Activated naive CD4-positive, alpha-beta T cell treated with anti-CD3 and anti-CD28 coated beads, Interleukin-2, amount 50 U/mL, for 24 hours (primary cell): ENCODE measurements at regions not wholly inside any gene's neighbourhood (a gene's known extent, or its start where the extent isn't known, plus 50 kb on each side); places are given as distances from the start of the nearest gene placed in this dataset.

Experiments used
- H3K27ac Mint-ChIP-seq: one replicate; pipeline ENCODE4 v1.8.0; 2021; ENCODE audit warnings: mild to moderate bottlenecking, mixed read lengths
- H3K27me3 Mint-ChIP-seq: one replicate; pipeline ENCODE4 v1.8.0; 2021; ENCODE audit warnings: mixed read lengths
- H3K36me3 Mint-ChIP-seq: one replicate; pipeline ENCODE4 v1.8.0; 2021; ENCODE audit warnings: mixed read lengths
- H3K4me1 Mint-ChIP-seq: one replicate; pipeline ENCODE4 v1.8.0; 2021; ENCODE audit warnings: mixed read lengths
- H3K4me3 Mint-ChIP-seq: one replicate; pipeline ENCODE4 v1.8.0; 2021; ENCODE audit warnings: mild to moderate bottlenecking, mixed read lengths
- H3K9me3 Mint-ChIP-seq: one replicate; pipeline ENCODE4 v1.8.0; 2021; ENCODE audit warnings: mixed read lengths

DNA sequence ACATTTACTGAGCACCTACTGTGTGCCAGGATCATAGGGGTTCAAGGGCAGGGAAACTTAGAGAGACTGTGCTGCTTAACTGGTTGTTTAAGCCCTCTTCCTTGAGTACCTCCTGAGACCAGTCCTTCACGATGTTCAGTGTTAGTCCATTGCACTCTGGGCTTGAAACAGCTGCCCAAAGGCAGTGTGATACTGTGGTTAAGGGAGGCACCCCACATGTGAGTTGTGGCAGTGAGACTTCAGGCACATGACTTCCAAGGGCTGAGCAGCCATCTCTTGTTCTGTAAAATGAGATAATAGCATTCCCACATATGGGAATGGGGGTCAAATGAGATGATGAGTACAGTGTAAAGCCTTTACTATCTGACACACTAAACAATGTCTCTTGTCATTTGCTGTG is 75.1 kb downstream of the LINGO1 start:
- no peaks in the 10 kb centered on the region for H3K36me3 Mint-ChIP-seq
- no peak overlapping the region for H3K27ac Mint-ChIP-seq
- H3K4me1 Mint-ChIP-seq = no peaks in the 10 kb centered on the region
- peaks cover 3% of the 10 kb centered on the region for H3K27me3 Mint-ChIP-seq
- no peak overlapping the region for H3K4me3 Mint-ChIP-seq
- H3K9me3 Mint-ChIP-seq = no peaks in the 10 kb centered on the region

DNA sequence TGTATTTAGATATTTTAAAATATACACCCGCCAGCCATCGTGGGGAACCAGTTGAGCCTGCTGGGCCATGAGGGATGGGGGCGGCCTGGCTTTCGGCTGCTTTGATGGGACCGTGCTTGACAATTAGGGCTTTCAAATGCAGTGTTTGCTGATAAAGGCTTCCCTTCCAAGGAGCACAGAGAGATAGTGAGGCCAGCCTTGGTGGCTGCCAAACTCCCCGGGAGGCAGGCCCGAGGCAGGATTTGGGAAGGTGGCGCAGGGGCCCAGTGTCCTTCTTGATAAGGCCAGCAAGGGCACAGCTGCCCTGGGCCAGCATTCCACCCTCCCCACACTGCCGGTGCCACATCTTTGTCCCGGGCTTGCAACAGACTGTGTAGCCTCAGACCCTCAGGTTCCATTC is 75.6 kb downstream of the LINGO1 start:
- Mint-ChIP-seq H3K4me3 (no peak overlapping the region), H3K9me3 (no peaks in the 10 kb centered on the region), H3K4me1 (no peaks in the 10 kb centered on the region), H3K27ac (no peak overlapping the region), H3K27me3 (peaks cover 3% of the 10 kb centered on the region), H3K36me3 (no peaks in the 10 kb centered on the region)

DNA sequence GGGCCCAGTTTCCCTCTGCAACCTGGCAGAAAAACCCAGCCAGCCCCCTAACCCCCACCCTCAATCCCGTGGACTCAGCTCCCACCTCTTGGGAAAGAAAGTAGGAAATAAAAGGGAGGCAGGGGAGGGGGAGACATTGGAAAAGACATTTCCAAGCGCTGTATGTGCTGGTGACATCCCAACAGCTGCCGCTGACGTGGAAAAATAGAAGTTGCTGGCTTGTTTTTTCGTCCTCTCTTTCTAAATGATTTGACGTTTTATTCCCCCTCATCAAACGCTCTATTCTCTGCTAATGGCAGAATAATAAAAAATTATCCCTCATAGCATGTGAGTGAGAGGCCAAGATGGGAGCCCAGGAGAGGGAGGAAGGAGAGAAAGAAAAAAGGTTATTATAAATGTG is 76.1 kb downstream of the LINGO1 start:
- H3K9me3 Mint-ChIP-seq = no peaks in the 10 kb centered on the region
- no peak overlapping the region for H3K27ac Mint-ChIP-seq
- H3K27me3 Mint-ChIP-seq = peaks cover 3% of the 10 kb centered on the region
- no peak overlapping the region for H3K4me3 Mint-ChIP-seq
- H3K4me1 Mint-ChIP-seq = no peaks in the 10 kb centered on the region
- H3K36me3 Mint-ChIP-seq = no peaks in the 10 kb centered on the region

DNA sequence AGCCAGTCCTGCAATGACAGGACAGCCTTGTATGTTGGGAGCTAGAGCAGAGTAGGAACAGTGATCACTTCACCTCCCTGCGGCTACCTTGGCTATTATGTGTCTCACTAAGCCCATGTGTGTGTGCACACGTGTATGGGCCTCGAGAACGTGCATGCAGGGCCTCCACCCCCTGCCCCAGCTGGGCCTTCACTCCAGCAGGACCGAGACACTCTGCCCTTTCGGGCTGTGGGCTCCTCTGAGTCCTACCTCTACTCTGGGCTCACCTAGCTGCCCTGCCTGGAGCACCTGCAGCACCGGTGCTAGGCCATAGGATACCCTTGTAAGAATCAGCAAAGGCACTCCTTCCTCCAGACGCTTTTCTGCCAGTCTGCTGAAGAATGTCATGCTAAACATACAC is 77.5 kb downstream of the LINGO1 start:
- Mint-ChIP-seq H3K4me1 (no peaks in the 10 kb centered on the region), H3K9me3 (no peaks in the 10 kb centered on the region), H3K27me3 (peaks cover 3% of the 10 kb centered on the region), H3K27ac (no peak overlapping the region), H3K4me3 (no peak overlapping the region), H3K36me3 (no peaks in the 10 kb centered on the region)

DNA sequence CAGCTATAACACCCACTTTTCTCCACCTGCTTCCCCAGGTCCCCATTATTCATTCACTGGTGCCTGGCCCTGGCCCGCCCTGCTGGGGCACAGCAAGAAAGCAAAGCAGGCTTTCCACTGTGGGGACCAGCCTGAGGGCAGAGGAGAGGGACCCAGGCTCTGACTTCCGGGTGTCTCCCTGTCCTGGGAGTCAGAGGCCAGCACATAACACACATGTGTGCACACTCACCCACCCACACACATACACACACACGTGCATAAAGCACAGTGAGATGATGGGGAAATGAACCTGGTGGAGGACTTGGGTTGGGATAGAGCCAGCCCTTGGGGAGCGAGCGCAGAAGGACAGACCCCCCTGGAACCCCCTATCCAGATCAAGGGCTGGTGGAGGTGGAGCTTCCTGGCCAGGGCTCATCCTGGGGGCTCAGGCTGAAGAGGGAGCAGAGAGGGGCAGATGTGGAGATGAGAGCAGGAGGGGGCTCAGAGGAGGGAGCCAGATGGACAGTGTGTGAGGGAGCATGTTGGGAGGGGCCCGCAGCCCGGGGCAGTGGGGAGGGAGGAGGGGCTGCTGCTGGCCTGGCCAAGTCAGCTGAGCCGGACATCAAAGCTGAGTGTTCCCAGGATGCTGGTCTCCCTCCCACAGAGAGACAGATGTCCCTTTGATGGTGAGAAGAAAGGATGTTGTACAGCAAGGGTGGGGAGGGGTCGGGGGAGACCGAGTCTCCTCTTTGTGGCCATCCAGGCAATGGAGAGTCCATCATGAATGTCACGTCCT is 78.2 kb downstream of the LINGO1 start:
- H3K4me1 Mint-ChIP-seq = no peaks in the 10 kb centered on the region
- H3K27me3 Mint-ChIP-seq = no peaks in the 10 kb centered on the region
- no peak overlapping the region for H3K27ac Mint-ChIP-seq
- no peaks in the 10 kb centered on the region for H3K9me3 Mint-ChIP-seq
- H3K4me3 Mint-ChIP-seq = no peak overlapping the region
- H3K36me3 Mint-ChIP-seq = no peaks in the 10 kb centered on the region

DNA sequence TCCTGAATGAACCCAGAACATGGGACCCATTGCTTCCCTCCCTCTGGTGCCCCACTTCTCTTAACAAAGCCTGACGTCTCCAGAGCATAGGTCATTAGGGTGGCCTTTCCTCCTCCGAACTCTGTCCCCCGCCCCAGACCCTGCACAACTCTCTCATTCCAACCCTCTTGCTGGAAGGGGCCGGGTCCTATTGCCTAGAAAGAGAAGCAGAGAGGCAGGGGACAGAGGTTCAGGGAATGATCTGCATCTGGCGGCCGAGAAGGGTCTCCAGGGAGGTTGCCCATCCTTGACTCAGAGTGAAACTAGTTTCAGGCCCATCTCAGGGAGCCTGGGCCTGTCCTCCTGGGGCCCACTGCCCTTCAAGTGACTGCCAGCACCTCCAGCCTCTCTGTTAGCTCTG is 79.0 kb downstream of the LINGO1 start:
- no peaks in the 10 kb centered on the region for H3K27me3 Mint-ChIP-seq
- H3K4me3 Mint-ChIP-seq = no peak overlapping the region
- no peaks in the 10 kb centered on the region for H3K36me3 Mint-ChIP-seq
- no peak overlapping the region for H3K27ac Mint-ChIP-seq
- no peaks in the 10 kb centered on the region for H3K4me1 Mint-ChIP-seq
- no peaks in the 10 kb centered on the region for H3K9me3 Mint-ChIP-seq

DNA sequence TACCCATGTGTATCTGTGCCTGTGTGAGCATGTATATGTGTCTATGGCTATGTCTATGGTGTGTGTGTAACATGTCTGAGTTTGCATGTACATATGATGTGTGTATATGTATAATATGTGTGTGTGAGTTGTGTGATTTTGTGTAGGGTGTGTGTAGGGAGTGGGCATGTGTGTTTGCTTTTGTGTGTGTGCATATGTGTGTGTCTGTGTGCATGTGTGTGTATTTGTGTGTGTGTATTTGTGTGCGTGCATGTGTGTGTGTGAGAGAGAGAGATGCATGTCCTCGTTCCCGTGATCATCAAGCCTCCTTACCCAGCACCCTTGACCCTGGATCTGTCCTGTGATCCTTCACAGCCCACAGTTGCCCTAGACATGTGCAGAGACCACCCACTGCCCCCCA is 79.5 kb downstream of the LINGO1 start:
- Mint-ChIP-seq H3K27ac (no peak overlapping the region), H3K9me3 (no peaks in the 10 kb centered on the region), H3K4me3 (no peak overlapping the region), H3K4me1 (no peaks in the 10 kb centered on the region), H3K36me3 (no peaks in the 10 kb centered on the region), H3K27me3 (no peaks in the 10 kb centered on the region)

DNA sequence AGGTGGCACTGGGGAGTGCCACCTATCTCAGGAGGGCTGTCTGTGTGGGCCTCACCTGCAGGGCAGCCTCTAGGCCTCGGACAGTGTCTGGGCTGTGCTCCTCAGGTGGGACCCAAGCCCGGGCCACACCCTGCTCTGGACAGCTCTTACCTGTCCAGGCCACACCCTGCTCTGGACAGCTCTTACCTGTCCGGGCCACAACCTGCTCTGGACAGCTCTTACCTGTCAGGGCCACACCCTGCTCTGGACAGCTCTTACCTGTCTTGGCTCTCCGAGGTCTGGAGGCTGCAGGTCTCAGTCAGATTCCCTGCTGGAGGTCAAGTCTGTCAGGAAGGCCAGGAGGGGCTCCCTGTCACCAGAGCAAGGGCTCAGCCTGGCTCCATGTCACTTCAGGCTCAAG is 80.6 kb downstream of the LINGO1 start:
- Mint-ChIP-seq H3K27me3 (no peaks in the 10 kb centered on the region), H3K27ac (no peak overlapping the region), H3K4me3 (no peak overlapping the region)

DNA sequence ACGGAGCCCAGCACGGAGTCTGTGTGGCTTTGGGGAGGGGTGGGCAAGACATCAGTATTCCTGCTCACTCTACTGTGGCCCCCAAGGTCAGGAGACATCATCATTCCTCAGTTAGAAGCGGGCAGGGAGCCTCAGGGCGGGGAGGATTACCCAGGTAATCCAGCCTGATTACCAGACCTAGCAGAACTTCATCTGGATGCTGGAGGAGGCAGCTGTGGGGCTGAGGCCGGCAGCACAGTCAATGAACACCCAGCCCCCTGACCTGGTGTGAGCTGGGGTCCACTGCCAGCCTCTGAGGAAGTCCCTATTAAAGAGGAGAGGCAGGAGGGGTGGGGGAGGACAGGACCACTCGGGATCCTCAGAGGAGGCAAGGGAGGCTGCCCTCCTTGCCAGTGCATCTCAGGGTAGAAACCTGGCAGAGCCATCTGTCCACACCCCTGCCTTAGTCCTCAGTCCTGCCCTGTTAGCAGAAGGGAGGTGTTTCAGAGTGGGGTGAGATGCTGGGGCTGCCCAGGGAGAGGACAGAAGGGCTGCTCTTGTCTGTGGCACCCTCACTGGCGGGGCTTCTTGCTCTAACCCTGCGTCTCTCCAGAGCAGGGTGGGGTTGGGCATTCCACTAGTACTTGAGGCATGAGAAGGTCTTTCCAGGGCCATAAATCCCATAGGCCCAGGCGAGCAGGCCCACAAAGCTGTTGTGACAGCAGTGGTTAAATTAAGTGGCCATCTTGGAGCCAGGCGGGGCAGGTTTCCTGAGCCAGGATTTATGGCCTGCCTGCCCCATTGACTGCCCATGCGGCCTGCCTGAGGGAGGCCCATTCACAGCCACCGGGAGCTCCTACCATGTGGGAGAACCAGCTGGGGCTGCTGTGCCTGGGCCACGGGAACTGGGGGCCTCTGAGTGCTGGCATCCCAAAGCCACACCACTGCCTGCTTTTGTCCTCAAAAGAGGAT is 82.1 kb downstream of the LINGO1 start:
- Mint-ChIP-seq H3K4me3 (no peak overlapping the region), H3K27ac (no peak overlapping the region), H3K9me3 (no peaks in the 10 kb centered on the region), H3K27me3 (no peaks in the 10 kb centered on the region), H3K36me3 (no peaks in the 10 kb centered on the region), H3K4me1 (no peaks in the 10 kb centered on the region)

More for the DNA sequence above, 80.6 kb downstream of the LINGO1 start:
- Mint-ChIP-seq H3K36me3 (no peaks in the 10 kb centered on the region), H3K4me1 (no peaks in the 10 kb centered on the region), H3K9me3 (no peaks in the 10 kb centered on the region)

DNA sequence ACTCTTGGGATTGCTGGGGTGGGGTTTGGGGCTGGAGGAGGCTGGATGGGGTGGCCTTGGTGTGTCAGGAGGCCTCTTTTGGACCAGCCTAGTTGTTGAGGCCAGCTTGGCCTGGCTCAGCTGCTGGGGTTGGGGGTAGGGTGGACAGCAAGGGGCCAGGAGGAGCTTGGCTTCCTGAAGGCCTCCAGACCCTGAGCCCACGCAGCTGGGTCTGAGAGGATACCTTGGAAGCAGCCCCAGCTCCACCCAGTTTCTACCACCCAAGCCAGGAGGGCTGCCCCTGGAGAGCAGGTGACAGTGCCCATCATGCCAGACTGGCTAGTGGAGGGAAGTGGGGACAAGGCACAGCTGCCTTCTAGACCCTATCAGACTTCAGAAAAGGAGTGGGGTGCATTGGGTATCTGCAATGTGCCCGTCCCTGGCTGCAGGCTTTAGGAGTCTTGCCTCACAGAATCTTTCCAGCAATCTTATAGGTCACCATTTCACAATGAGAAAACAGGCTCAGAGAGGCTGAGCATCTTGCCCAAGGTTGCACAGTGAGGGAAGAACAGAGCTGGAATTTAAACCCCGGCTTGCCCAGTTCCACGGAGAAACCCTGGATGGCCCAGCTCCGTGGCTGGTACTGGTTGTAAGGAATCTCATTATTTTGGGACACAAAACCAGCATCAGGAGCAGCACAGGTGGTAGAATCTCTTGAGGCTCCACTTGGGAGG is 83.0 kb downstream of the LINGO1 start:
- Mint-ChIP-seq H3K27me3 (no peaks in the 10 kb centered on the region), H3K4me3 (no peak overlapping the region), H3K4me1 (no peaks in the 10 kb centered on the region), H3K9me3 (no peaks in the 10 kb centered on the region), H3K36me3 (no peaks in the 10 kb centered on the region), H3K27ac (no peak overlapping the region)

DNA sequence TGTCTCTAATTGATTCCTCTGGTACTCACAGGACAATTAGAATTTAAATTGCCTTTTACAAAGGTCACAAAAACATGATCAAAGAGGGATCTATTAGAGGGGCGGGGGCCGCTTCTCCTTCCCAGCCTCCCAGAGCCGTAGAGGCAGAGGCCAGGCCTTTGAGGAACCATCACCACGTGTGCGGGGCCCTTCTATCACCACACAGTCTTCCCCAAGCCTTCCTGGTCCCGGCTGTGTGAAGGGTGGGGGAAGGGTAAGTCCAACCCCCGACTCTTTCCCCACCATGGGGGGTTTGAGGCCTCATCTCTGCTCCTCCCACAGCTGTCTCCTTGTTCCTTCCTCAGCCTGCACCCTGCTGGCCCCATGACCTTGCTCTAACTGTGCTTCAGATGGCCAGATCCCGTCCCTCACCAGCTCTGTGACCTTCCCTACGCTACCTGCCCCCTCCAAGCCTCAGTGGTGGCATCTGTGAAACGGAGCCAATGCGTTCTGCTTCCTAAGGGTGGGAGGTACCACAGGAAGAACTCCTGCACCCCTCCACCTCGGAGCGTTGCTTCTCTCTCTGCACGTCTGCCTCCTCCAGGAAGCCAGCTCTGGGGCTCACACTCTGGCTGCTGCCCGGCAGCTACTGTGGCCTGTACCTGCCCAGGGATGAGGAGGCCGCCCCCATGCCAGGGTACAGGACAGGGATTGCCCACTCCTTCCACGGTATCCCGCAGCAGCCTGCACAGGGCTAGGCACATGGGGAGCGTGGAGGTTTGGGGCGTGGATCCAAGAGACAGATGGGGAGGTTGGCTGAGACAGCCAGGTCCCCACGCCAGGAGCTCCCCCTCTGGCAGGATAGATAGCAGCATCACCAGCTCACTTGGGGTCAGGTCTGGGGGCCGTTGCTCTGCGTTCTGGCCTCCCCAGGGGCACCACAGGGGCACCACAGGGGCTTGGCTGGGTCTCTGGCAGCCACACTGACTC is 83.8 kb downstream of the LINGO1 start:
- Mint-ChIP-seq H3K27me3 (no peaks in the 10 kb centered on the region), H3K27ac (no peak overlapping the region), H3K4me3 (no peak overlapping the region), H3K9me3 (no peaks in the 10 kb centered on the region), H3K36me3 (no peaks in the 10 kb centered on the region), H3K4me1 (no peaks in the 10 kb centered on the region)

DNA sequence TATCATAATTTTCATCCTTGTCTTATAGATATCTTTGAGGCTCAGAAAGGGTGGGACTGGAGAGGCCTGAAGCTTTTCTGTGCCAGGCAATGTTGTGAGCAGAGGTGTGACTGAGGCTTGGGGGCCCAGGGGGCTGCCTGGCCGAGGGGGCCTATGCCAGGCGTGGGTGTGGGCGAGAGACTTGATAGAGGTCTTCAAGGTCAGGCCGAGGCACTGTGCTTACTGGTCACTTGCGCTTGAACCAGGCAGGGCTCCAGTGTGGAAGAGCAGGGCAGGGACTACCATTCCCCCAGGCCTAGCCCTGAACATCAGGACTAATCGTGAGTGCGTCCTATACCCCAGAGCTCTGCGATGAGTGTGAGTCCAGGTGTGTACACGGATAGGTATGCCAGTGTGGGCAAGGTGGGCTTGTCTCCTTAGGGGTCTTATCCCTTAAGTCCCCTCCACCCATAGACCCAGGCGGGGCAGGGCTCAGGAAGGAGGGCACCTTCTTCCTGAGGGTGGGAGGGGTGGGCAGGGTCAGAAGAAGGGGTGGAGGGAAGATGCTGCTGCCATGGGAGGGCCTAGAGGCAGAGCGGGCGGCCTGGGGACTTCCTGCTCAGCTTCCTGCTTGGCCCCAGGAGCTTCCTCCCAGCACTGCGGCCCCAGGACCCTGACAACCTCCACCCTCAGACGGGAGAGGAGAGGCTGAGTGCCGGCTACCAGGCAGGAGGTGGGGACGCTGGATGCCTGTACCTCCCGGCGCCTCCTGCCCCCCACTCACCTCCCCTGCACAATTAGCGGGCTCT is 84.7 kb downstream of the LINGO1 start:
- no peaks in the 10 kb centered on the region for H3K4me1 Mint-ChIP-seq
- no peak overlapping the region for H3K4me3 Mint-ChIP-seq
- H3K36me3 Mint-ChIP-seq = no peaks in the 10 kb centered on the region
- no peaks in the 10 kb centered on the region for H3K9me3 Mint-ChIP-seq
- H3K27ac Mint-ChIP-seq = no peak overlapping the region
- no peaks in the 10 kb centered on the region for H3K27me3 Mint-ChIP-seq

DNA sequence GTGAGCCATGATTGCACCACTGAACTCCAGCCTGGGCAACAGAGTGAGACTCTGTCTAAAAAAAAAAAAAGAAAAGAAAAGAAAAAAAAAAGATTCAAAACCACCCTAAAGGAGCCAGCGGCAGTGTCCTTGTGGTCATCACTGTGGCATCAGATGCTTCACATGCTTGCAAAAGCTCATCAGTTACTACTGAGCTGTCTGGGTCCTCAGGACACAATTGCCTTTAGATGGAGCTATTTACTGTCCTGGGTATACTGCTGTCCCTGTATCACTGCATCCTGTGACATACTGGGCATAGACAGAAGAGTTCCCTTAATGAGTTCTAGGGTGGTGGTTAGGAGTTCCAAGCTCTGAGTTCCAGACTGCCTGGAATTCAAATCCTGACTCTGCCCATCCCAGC is 85.8 kb downstream of the LINGO1 start:
- no peaks in the 10 kb centered on the region for H3K27me3 Mint-ChIP-seq
- no peak overlapping the region for H3K27ac Mint-ChIP-seq
- H3K4me3 Mint-ChIP-seq = no peak overlapping the region
- H3K9me3 Mint-ChIP-seq = no peaks in the 10 kb centered on the region
- no peaks in the 10 kb centered on the region for H3K36me3 Mint-ChIP-seq
- H3K4me1 Mint-ChIP-seq = peaks cover 5% of the 10 kb centered on the region

DNA sequence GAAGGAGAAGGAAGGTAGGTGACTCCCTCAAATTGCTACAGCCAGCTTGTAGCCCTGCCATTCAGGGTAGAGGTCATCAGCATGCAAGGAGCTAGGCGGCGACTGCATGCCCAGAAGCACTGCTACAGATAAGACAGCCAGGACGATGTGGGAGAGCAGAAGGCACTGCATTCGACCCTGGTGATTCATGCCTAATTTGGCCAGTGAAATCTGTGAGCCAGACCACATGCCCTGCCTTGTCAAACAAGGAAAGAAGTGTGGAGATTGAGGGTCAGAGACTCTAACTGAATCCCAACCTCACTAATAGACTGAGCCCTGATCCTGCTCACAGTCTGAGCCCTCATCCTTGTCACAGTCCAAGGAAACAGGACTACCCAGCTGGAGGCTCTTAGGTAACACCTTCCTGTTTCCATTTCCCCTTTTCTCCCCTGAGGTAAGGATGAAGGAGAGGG is 86.6 kb downstream of the LINGO1 start:
- H3K27ac Mint-ChIP-seq = no peak overlapping the region
- H3K36me3 Mint-ChIP-seq = no peaks in the 10 kb centered on the region
- H3K4me3 Mint-ChIP-seq = no peak overlapping the region

More for the DNA sequence above, 86.6 kb downstream of the LINGO1 start:
- H3K9me3 Mint-ChIP-seq = no peaks in the 10 kb centered on the region
- H3K27me3 Mint-ChIP-seq = no peaks in the 10 kb centered on the region
- peaks cover 5% of the 10 kb centered on the region for H3K4me1 Mint-ChIP-seq
